ENCODE measurements at regions not wholly inside any gene's neighbourhood (a gene's known extent, or its start where the extent isn't known, plus 50 kb on each side); places are given as distances from the start of the nearest gene placed in this dataset.

DNA sequence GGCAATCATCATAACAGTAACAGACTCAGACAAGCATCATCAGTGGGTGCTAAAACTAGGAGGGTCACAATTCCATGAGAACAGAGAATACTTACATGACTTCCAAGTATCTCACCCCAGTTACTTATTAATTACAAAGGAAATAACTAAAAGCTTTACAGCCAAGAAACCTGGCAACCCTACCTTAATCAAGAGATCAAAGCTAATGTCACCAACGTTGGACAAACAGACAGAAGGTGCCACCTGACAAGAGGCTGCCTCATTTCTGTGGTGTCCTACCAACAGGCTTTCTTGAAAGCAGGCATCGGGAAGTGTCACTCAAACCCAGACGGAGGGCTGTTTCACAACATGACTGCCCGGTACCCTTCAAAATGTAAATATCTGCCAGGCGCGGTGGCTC is 84.6 kb downstream of the RMI2 start:
- Histone ChIP-seq H3K4me1 (ENCODE audit: control insufficient read depth, insufficient read depth, low read length) (no peaks in the 10 kb centered on the region), H3K27ac (ENCODE audit: control insufficient read depth, insufficient read depth) (no peak overlapping the region), H2AFZ (ENCODE audit: control insufficient read depth, low read depth, low read length) (no peak overlapping the region), H3K9me3 (replicated peaks; ENCODE audit: control insufficient read depth, insufficient read depth, low read length) (no peaks in the 10 kb centered on the region; the same call in 2 of the 3 replicates), H3K4me2 (ENCODE audit: control insufficient read depth, insufficient read depth) (no peak overlapping the region), H3K4me3 (no peak overlapping the region), H3K9ac (ENCODE audit: control insufficient read depth, insufficient read depth, low read length) (no peak overlapping the region), H3K27me3 (replicated peaks in 1 of 2; ENCODE audit: control insufficient read depth in 2 of 2, insufficient read depth in 2 of 2, low read length in 1 of 2) (no peaks in the 10 kb centered on the region), H4K20me1 (ENCODE audit: control insufficient read depth, insufficient read depth) (no peaks in the 10 kb centered on the region), H3K79me2 (ENCODE audit: control insufficient read depth, insufficient read depth, low read length) (no peaks in the 10 kb centered on the region), H3K36me3 (ENCODE audit: control insufficient read depth in 2 of 2, insufficient read depth in 2 of 2, low read length in 1 of 2) (no peaks in the 10 kb centered on the region)
- no peak for FAIRE-seq
- ChIA-PET POLR2A (no interaction called here), CTCF (interaction anchor here (0.6 kb wide), 1 partner anchor 23 kb away, joined by 3 read pairs; no protein-coding TSS in a partner anchor), RAD21 (ENCODE audit: unreplicated experiment) (no interaction called here), SMC1A (ENCODE audit: uncharacterized antibody, unreplicated experiment) (no interaction called here)
- no peak for DNase-seq (ENCODE audit: low read depth, low spot score)
- in situ Hi-C loops (cut with MboI): no loop called here
- WGBS (ENCODE audit: insufficient coverage, insufficient replicate concordance, low lambda C conversion rate, missing lambda C conversion rate): 63% methylated on average over 6 of the region's 6 CpGs
- TF ChIP-seq, protein P1, sequence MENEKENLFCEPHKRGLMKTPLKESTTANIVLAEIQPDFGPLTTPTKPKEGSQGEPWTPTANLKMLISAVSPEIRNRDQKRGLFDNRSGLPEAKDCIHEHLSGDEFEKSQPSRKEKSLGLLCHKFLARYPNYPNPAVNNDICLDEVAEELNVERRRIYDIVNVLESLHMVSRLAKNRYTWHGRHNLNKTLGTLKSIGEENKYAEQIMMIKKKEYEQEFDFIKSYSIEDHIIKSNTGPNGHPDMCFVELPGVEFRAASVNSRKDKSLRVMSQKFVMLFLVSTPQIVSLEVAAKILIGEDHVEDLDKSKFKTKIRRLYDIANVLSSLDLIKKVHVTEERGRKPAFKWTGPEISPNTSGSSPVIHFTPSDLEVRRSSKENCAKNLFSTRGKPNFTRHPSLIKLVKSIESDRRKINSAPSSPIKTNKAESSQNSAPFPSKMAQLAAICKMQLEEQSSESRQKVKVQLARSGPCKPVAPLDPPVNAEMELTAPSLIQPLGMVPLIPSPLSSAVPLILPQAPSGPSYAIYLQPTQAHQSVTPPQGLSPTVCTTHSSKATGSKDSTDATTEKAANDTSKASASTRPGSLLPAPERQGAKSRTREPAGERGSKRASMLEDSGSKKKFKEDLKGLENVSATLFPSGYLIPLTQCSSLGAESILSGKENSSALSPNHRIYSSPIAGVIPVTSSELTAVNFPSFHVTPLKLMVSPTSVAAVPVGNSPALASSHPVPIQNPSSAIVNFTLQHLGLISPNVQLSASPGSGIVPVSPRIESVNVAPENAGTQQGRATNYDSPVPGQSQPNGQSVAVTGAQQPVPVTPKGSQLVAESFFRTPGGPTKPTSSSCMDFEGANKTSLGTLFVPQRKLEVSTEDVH (IDR thresholded peaks at IDR 0.05; ENCODE audit: low read depth, partially characterized antibody): no peak
- TF ChIP-seq ZBTB11 (CRISPR knock-in tag; IDR thresholded peaks at IDR 0.05) (no peak), ZNF24 (IDR thresholded peaks at IDR 0.05) (no peak), RB1 (IDR thresholded peaks at IDR 0.05; ENCODE audit: borderline replicate concordance) (no peak), GABPA (IDR thresholded peaks at IDR 0.05; ENCODE audit: low read depth) (no peak), HDAC2 (IDR thresholded peaks at IDR 0.05) (no peak), POLR2A (IDR thresholded peaks at IDR 0.05; ENCODE audit: low read depth, low read length) (no peak), MXI1 (IDR thresholded peaks at IDR 0.05; ENCODE audit: low read depth, low read length) (no peak), HCFC1 (IDR thresholded peaks at IDR 0.05; ENCODE audit: low read length) (no peak), RFX5 (IDR thresholded peaks at IDR 0.05; ENCODE audit: low read depth, low read length) (no peak)
- TF ChIP-seq, protein P2, sequence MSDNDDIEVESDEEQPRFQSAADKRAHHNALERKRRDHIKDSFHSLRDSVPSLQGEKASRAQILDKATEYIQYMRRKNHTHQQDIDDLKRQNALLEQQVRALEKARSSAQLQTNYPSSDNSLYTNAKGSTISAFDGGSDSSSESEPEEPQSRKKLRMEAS (IDR thresholded peaks at IDR 0.05; ENCODE audit: low read depth, low read length): no peak
- TF ChIP-seq, protein P3, sequence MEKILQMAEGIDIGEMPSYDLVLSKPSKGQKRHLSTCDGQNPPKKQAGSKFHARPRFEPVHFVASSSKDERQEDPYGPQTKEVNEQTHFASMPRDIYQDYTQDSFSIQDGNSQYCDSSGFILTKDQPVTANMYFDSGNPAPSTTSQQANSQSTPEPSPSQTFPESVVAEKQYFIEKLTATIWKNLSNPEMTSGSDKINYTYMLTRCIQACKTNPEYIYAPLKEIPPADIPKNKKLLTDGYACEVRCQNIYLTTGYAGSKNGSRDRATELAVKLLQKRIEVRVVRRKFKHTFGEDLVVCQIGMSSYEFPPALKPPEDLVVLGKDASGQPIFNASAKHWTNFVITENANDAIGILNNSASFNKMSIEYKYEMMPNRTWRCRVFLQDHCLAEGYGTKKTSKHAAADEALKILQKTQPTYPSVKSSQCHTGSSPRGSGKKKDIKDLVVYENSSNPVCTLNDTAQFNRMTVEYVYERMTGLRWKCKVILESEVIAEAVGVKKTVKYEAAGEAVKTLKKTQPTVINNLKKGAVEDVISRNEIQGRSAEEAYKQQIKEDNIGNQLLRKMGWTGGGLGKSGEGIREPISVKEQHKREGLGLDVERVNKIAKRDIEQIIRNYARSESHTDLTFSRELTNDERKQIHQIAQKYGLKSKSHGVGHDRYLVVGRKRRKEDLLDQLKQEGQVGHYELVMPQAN (conservative IDR thresholded peaks at IDR 0.05): no peak
- TF ChIP-seq, protein P4, sequence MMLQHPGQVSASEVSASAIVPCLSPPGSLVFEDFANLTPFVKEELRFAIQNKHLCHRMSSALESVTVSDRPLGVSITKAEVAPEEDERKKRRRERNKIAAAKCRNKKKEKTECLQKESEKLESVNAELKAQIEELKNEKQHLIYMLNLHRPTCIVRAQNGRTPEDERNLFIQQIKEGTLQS (IDR thresholded peaks at IDR 0.05; ENCODE audit: borderline replicate concordance, extremely low read depth, low read depth, low read length): no peak
- intact Hi-C loops (cut with micrococcal nuclease; ENCODE audit: unreplicated experiment): no loop called here
- BruUV-seq (replicated peaks): no TSS peak
- no peak for ATAC-seq

All from GM12878 (cell line).